ENCODE measurements at regions not wholly inside any gene's neighbourhood (a gene's known extent, or its start where the extent isn't known, plus 50 kb on each side); places are given as distances from the start of the nearest gene placed in this dataset.

- no peak for TF ChIP-seq CTCF (IDR thresholded peaks at IDR 0.05; ENCODE audit: control extremely low read depth in 1 of 3, insufficient read depth in 1 of 3, low read depth in 1 of 3, low read length in 3 of 3)
- TF ChIP-seq KDM4A (IDR thresholded peaks at IDR 0.05; ENCODE audit: low read depth, low read length, severe bottlenecking): no peak
These were observed 57.8 kb upstream of the SIPA1L2 start (continued) for GRCh38 chr1:232687728-232688127.

All from H1 (cell line).